GM04504 (cell line): ENCODE measurements at regions not wholly inside any gene's neighbourhood (a gene's known extent, or its start where the extent isn't known, plus 50 kb on each side); places are given as distances from the start of the nearest gene placed in this dataset.

Experiments used
- DNase-seq: peaks from one replicate; pipeline ENCODE4 v3.0.0-alpha.2; 2012; ENCODE audit warnings: low read depth

DNA sequence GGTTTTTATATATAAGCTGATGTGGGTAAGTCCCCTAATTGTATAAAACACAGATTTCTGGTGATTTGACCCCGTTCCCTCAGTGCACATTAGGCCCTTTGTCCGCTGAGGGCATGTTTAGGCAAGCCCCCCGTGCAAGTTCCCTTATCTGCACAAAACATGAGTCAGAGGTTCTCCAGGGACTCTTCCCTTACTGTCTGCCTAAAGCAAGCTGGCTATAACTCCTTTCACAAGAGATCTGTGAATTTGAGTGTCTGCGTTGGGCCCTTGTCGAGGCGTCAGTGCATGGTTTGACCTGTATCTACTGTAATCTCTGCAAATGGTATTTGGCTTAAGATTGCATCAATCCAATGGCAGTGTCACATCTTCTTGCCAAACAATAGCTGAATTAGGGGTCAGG, 712.8 kb downstream of the CDH8 start:
- no peak for DNase-seq

DNA sequence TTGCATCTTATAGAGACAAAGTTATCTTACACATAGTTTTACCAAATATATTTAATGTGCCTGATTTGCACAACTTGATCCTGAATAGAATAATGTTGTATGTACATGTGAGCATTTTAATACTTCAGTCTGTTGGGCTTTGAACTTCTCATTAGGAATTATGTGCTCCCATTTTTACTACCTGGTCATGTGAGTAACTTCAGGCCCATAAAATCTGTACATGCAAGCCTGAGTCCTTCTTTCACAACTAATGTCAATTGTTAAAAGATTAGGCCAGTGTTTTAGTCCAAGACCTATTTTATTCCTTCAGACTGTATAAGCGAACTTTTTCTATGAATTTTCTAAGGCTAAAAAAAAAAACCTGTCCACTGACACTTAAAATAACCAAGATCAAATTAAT, 715.4 kb downstream of the CDH8 start:
- DNase-seq, result no peak

DNA sequence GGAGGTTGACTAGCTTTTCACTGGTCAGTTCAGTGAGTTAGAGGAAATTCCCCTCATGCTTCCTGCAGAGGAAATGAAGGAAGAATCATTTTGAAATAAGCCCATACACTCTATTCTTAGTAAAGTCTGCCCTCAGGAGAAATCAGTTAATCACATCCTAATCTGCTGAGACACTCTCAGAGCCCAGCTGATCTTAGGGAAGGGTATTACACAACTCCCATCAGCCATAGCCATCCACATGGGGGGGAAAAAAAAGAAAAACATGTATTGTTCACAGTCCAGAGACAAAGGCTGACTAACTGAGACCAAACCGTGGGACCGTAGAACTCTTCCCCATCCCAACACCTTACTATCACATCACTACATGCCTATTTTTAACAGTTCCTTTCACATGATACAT, 722.3 kb downstream of the CDH8 start:
- no peak for DNase-seq

DNA sequence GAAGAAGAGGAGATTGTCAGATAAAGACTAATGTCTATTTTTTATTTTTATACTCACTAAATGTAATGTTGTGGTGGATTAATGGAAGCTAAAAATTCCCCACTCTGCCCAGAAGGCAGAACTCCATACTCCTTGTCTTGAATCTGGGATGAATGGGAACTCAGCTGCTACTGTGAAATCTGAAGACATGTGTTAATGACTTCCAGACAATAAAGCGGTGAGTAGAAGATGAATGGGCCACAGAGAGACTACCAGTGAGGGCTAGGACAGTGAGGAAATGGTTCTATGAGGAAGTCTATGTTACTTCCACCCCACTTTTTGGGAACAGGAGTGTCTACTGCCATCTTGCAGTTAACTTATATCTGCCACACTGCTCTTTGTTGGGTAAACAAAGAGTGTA, 726.9 kb downstream of the CDH8 start:
- DNase-seq, result no peak

DNA sequence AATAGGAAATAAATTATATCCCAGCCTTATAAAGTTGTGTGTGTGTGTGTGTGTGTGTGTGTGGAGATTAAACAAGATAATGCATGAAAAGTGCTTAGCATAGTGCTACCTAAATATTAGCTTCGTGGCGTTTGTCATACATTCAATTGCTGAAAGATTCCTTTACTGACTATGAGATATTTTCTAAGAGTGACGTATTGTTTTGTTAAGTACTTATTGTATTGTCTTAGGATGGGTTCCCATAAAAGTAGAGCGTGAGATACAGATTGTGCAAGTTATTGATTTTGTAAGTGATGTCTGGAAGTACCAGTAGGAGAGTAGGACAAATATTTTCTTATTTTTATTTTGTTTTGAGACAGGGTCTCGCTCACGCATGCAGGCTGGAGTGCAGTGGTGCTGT, 730.0 kb downstream of the CDH8 start:
- DNase-seq, result no peak

DNA sequence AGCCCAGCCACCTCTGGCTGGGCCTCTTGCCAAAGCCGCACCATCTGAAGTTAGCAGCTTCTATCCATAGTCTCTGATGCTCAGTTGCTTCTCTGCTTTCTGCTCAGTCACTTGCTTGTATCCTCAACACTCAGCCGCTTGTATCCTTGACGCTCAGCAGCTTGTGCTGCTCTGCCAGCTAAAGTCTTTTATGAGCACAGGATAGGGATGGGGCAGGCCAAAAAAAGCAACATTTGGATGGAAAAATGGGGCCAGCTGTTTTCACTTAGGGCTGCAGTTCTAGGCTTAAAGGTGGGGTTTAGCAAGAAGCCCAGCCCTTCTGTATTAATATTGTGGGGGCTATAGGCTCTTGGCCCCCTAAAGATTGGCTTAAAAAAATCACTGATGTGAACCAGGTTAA, 739.4 kb downstream of the CDH8 start:
- no peak for DNase-seq

DNA sequence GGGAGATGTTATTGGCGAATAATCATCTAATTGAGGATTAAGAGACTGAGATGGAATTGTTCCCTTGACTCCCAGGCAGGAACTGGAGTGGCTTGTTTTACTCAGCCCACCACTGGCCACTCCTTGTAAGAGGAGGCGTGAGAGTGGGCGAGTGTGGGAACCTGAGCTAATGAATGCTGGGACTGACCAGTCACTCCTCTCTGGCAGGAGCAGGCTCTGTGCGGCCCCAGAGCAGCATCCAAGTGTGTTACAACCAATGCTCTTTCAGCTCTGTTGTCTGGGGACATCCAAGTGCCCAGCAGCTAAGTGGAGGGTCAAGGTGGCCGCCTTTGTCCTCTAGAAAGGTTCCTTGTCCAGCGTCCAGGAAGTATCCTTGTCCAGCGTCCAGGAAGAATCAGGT, 739.9 kb downstream of the CDH8 start:
- DNase-seq, result no peak

DNA sequence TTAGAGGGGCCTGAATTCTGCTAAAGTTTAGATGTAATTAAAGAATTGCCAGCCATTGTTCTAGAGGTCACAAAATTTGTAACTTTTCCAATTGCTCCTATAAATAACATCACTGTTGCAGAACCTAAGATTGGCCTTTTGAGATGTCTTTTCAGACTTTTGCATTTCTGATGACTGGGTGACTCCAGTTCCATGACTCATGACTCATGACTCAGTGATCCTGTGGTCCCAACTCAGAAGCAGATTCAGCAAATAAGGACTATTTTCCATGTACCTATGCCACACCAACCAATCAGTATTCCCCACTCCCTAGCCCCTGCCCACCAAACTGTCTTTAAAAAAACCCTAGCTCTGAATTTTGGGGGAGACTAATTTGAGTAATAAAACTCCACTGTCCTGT, 740.9 kb downstream of the CDH8 start:
- DNase-seq, result no peak

DNA sequence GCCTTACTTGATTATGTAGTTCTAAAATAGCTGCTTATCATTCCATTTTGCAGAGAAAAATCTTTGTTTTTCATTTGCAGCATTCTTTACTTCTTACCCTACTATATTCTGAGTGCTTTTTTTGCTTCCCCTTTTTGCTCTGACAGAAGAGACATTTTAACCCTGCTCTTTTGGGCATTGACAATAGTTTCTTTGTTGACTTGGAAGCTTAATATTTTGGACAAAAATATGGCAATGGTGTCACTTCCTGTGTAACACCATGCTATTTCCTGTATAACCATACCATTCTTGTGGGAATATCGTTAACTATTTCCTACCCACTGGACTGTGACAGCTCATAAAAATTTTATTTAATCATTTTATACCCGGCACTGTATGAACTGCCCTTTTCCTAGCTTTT, 747.1 kb downstream of the CDH8 start:
- no peak for DNase-seq

DNA sequence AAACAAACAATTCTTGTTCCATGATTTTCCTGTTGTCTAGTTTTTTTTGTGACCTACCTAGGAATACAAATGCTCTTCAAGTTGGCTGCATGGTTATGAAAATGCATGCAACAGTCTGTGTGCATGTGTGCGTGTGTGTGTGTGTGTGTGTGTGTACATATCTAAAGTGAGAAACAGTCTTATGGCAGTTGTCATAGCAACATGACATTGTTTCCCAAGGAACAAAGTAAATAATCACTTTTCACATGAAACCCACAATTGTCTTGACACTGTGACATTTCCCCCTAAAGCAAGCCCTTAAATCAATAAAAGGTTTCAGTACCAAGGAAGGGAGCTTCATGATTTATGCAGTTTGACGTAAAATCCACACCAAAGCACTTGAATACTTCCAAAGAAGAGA, 758.4 kb downstream of the CDH8 start:
- no peak for DNase-seq

DNA sequence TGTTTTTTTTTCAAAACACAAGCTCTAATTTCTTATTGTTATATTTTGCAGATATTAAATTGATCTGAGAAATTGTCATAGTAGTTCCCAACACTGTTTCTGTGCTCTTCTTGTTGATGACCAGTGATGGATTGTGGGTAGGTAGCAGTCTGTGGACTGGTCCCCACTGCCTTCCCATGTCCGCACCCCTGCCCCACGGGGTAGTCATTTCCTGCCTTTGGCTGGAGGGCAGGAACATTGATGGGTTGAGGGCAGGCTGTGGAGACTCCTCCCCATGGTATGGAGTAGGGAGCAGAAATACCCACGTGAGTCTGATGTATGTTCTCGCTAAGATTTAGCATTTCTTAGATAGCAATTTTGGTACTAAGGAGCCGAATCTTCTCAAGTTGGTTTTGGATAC, 762.0 kb downstream of the CDH8 start:
- DNase-seq, result no peak

DNA sequence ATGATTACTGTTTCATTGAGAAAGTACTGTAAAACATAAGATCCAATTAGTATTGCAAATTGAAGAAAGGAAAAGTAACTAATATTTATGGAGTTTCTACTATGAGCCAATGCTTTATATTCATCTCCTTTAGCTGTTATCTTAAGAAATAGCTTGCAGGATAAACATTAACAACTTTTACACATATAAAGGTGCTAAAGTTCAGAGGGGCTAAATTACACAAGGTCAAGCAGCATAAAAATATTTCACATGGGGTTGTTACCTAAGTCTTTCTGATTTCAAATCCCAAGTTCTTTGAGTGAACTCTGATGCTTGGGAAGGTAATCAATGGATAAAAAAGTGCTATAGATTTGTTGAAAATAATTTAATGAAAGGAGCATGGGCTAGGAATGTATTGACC, 765.5 kb downstream of the CDH8 start:
- no peak for DNase-seq

DNA sequence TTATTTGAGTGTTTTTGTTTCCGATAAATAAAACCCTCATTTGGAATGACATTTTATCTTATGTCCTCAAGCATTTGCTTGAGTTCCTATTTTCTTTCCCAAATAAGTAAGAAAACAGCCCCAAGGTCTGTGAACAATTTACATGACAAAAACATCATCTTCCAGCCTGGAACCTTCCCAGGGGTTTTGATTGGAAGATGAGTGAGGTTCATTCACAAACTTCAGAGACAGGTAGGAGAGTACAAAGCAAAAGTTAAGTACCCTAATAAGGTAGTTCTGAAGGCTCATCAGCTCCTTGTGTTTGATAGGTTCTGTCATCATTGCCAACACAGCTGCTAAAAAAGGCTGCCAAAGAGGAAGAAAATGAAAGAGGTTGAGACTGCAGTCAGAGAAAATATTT, 772.8 kb downstream of the CDH8 start:
- DNase-seq, result no peak

DNA sequence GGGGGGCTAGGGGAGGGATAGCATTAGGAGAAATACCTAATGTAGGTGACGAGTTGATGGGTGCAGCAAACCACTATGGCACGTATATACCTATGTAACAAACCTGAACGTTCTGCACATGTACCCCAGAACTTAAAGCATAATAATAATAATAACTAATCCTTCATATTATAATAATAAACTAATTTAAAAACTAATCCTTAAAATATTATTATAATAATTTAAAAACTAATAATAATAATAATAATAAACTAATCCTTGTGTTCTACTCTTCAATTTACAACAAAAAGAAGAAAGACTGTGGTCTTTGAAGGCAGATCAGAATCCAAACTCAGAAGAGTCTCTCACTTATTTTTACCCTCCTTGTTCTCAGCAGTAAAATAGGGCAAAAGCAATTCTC, 774.9 kb downstream of the CDH8 start:
- no peak for DNase-seq

DNA sequence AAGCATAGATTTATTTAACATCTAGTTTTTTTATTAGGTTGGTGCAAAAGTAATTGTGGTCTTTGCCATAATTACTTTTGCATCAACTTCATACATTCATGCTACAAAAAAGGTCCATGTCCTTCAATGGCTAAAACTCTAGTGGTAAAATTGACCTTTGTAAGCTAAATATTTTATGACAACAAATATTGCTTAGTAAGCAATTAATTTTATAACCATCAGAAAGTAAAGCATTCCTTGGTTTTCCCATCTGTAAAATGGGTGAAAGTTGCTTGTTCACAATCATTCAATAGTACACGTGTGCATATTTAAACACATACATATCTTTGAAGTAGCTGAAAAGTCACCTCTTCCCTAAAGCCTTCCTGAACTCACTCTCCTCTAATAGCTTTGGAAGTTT, 789.6 kb downstream of the CDH8 start:
- no peak for DNase-seq

DNA sequence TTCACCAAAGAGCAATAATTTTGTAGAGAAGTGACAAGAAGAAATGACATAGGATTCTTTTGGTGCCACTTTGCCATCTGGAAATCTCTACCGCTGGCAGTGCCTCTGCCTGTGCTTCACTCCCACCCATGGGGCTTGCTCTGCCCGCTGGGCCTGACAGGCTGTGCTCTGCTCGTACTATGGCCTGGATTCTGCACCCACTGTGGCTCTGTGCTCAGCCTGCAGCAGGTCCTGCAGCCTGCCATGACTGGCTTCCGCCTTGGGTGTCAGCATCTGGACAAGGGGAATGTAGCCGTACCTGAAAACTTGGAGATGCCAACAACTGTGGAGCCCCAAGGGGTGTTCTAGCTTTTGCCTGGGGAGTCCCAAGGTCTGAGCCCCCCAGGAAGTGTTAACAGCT, 792.3 kb downstream of the CDH8 start:
- no peak for DNase-seq

DNA sequence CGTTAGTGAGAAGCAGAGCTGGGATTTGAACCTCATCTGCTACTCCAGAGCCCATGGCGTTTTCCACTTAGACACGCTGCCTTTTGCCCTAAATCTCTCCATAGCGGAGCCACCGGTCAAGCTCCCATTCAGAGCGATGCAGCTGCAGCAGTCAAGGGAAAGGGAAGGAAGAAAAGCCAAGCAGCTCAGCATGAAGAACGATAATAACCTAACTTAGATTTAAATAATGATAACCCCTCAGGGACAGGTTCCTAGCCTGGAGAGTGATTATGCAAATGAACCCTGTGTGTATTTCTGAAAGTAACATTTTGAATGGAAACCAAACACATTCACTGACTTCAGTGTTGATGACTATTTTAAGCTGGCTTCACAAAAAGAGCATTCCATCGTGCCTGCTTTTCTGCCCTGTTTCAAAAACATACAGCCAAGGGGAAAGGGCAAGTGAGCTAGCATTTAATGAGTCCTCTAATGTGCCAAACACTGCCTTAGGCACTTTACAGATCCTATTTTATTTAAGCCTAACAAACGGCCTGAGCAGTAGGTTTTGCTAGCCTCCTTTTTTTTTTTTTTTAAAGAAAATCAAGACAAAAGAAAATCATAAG, 798.3 kb downstream of the CDH8 start:
- DNase-seq, result no peak

DNA sequence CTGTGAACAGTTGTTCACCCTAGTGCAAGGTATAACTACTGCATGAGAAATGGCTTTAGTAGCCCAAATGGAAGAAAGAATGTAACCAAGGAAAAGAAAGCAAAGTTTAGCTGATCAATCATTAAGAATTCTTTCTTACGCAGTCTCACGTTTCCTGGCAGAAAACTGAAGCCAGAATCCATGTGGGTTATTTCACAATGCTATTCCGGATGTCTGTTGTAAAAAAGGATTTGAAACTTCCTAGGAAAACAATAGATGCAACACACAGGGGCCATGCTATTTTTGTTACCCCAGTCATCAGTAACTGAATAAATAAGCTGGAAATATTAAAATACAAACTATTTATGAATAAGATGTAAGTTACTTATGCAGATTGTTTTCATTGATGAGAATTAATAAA, 802.5 kb downstream of the CDH8 start:
- no peak for DNase-seq

DNA sequence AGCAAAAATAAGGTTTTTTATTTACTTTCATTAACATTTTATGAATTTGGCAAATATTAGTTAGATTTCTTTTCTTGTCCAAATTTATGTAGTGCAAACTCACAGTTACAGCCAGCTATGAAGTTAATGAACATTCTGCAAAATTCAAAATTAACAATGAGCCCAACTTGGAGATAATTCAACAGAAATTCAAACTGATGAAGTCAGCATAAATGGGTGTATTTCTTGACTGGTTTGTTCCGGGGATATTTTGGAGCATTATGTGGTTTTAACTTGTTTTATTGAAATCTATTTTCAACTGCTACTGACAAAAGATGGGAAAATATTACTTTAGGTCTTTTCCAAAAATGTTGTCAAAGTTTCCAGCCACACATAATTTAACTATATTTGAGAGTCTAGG, 807.9 kb downstream of the CDH8 start:
- no peak for DNase-seq

DNA sequence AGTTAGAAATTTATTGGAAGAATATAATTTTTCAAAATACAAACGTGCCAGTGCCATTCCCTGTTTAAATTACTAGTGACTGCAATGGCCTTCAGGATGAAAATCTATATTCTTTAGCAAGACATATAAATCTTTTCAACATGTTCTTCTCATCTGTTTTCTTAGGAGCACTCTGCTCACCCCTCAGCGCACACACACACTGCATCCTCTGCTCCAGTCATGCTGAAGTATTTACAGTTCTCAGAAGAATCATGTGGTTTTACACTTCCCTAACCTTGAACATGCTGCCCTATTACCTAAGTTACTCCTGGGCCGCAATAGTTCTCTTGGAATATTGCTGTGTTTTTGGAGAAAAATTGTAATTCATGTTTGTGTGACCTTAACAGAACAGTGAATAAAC, 820.6 kb downstream of the CDH8 start:
- no peak for DNase-seq

DNA sequence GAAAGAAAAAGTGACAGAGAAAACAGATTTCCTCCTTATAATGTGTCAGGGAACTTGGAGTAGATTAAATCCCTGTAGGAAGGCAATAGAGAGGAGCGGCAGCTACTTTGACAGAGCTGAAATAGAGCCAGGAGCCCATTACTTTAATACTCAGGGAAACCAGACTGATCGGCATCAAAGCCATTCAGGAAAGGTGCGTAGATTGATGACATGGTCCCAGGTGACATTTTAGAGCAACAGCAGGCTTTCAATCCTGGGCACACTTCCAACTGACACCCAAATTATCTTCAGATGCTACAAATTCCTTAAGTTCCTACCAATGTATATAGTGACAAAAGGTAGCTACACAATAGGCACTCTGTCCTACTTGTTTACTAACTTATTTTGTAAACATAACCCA, 821.5 kb downstream of the CDH8 start:
- DNase-seq, result no peak

DNA sequence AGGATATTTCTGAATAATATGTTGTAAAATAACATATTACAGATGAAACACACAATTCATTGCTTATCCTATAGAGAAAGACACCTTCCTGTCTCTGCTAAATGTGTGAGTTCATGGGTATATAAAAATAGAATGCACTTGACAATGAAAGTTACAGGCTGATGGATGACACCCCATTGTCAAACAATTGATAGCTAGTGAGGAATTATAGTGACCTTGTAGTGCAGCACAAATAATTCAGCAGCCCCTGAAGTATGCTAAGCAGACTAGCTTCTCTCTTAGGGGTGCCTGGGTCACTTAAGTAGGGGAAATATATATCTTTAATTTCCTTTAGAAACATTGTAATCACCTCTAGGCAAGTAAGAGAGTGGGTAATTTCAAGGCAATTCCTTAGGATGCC, 826.2 kb downstream of the CDH8 start:
- no peak for DNase-seq

DNA sequence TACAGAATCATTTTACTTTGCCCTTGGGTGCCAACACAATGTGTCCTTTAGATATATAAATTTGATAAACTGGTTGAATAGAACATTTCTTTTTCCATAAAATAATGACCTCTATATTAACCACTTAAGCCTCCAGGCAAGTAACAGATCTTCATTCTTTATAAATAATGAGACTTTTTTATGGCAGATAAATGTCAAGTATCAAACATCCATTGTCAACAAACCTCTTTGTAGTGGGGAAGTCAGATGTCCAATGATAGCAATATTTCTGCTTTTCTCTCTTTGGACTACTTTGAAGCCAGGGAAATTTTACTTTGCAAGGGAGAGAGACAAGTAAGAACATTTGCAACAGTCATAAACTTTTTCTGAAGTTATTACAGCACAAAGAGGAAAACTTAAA, 841.2 kb downstream of the CDH8 start:
- DNase-seq, result no peak

DNA sequence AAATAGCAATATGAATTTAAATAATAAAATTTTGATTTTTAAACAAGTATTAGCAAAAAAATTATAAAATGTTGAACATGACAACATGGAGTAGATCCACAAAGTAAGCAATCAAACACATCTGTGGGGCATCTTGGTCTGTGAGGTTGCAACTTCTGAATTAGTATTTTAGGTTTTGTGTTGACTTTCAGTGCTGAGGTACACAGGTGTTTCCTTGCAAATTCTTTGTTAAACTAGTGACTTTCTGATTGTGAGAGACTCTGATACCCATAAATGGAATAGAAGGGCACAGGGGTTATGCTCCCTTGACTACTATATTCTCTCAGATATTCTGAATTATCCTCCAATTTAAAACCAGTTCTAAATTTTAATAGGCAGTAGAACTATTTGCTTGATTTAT, 841.7 kb downstream of the CDH8 start:
- DNase-seq, result no peak

DNA sequence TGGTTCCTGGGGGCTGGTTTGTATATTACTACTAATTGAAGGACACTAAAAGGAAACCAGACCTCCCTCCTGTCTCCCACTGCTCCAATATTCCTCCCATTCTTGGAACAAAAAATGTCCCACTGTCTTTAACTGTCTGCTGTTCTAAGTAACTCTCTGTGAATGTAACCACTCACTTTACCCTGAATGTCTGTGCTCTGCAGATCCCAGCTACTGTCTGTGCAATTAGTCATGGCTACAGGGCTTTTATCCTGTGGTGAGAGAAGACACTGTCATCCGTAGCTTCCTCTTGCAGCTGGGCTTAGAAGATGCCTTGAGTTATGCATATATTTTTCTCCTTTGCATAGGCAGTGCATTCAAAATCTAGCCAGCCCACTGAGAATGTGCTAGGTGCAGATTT, 853.8 kb downstream of the CDH8 start:
- DNase-seq, result no peak
